ENCODE measurements at regions not wholly inside any gene's neighbourhood (a gene's known extent, or its start where the extent isn't known, plus 50 kb on each side); places are given as distances from the start of the nearest gene placed in this dataset.

- no peak for TF ChIP-seq CTCF (IDR thresholded peaks at IDR 0.05; ENCODE audit: low read depth, low read length, missing control alignments)
- no peak overlapping the region for H3K4me3 ChIP-seq (ENCODE audit: low read depth, low read length)
- no peak overlapping the region for H3K27ac ChIP-seq
- no peak for DNase-seq
- H3K36me3 ChIP-seq (replicated peaks): no peaks in the 10 kb centered on the region
- H3K27me3 ChIP-seq (replicated peaks): no peaks in the 10 kb centered on the region
- in situ Hi-C loops (cut with HindIII; ENCODE audit: low pct_ligation_motif_present, low sequenced_read_pairs): no loop called here
Measured at GRCh38 chr1:222310836-222311235, 237.1 kb downstream of the HHIPL2 start.

GRCh38 chr1:222307621-222308020 is 240.3 kb downstream of the HHIPL2 start:
- Histone ChIP-seq H3K4me3 (ENCODE audit: low read depth, low read length) (no peak overlapping the region), H3K36me3 (replicated peaks) (no peaks in the 10 kb centered on the region), H3K27me3 (replicated peaks) (no peaks in the 10 kb centered on the region), H3K27ac (no peak overlapping the region)
- DNase-seq: no peak
- in situ Hi-C loops (cut with HindIII; ENCODE audit: low pct_ligation_motif_present, low sequenced_read_pairs): no loop called here
- no peak for TF ChIP-seq CTCF (IDR thresholded peaks at IDR 0.05; ENCODE audit: low read depth, low read length, missing control alignments)

- no peak overlapping the region for H3K4me3 ChIP-seq (ENCODE audit: low read depth, low read length)
- in situ Hi-C loops (cut with HindIII; ENCODE audit: low pct_ligation_motif_present, low sequenced_read_pairs): no loop called here
- no peak overlapping the region for H3K27ac ChIP-seq
- no peak for TF ChIP-seq CTCF (IDR thresholded peaks at IDR 0.05; ENCODE audit: low read depth, low read length, missing control alignments)
- no peaks in the 10 kb centered on the region for H3K27me3 ChIP-seq (replicated peaks)
- no peaks in the 10 kb centered on the region for H3K36me3 ChIP-seq (replicated peaks)
- DNase-seq: no peak
Measured at GRCh38 chr1:222306512-222306911, 241.4 kb downstream of the HHIPL2 start.

GRCh38 chr1:222306011-222306410 is 241.9 kb downstream of the HHIPL2 start:
- TF ChIP-seq CTCF (IDR thresholded peaks at IDR 0.05; ENCODE audit: low read depth, low read length, missing control alignments): no peak
- Histone ChIP-seq H3K27me3 (replicated peaks) (no peaks in the 10 kb centered on the region), H3K4me3 (ENCODE audit: low read depth, low read length) (no peak overlapping the region), H3K36me3 (replicated peaks) (no peaks in the 10 kb centered on the region), H3K27ac (no peak overlapping the region)
- DNase-seq: no peak
- in situ Hi-C loops (cut with HindIII; ENCODE audit: low pct_ligation_motif_present, low sequenced_read_pairs): no loop called here

- in situ Hi-C loops (cut with HindIII; ENCODE audit: low pct_ligation_motif_present, low sequenced_read_pairs): no loop called here
- DNase-seq: no peak
- Histone ChIP-seq H3K4me3 (ENCODE audit: low read depth, low read length) (no peak overlapping the region), H3K27ac (no peak overlapping the region), H3K27me3 (replicated peaks) (no peaks in the 10 kb centered on the region), H3K36me3 (replicated peaks) (no peaks in the 10 kb centered on the region)
- no peak for TF ChIP-seq CTCF (IDR thresholded peaks at IDR 0.05; ENCODE audit: low read depth, low read length, missing control alignments)
Measured at GRCh38 chr1:222301652-222302051, 246.3 kb downstream of the HHIPL2 start.

- H3K27me3 ChIP-seq (replicated peaks): no peaks in the 10 kb centered on the region
- H3K27ac ChIP-seq: no peak overlapping the region
- H3K36me3 ChIP-seq (replicated peaks): no peaks in the 10 kb centered on the region
- no peak for DNase-seq
- in situ Hi-C loops (cut with HindIII; ENCODE audit: low pct_ligation_motif_present, low sequenced_read_pairs): no loop called here
- no peak overlapping the region for H3K4me3 ChIP-seq (ENCODE audit: low read depth, low read length)
- no peak for TF ChIP-seq CTCF (IDR thresholded peaks at IDR 0.05; ENCODE audit: low read depth, low read length, missing control alignments)
Measured at GRCh38 chr1:222299524-222299923, 248.4 kb downstream of the HHIPL2 start.

All from brain microvascular endothelial cell (primary cell).